SU-DHL-6 (cell line): ENCODE measurements at regions not wholly inside any gene's neighbourhood (a gene's known extent, or its start where the extent isn't known, plus 50 kb on each side); places are given as distances from the start of the nearest gene placed in this dataset.

Experiments
- H2AFZ ChIP-seq: fragments of 200-600 bp; sonication (generic); 2 replicates; pipeline ENCODE4 v1.6.1; 2014; ENCODE audit warnings: low read depth, mild to moderate bottlenecking, moderate library complexity, mixed read lengths, antibody characterized with exemption, low read length; ENCODE audit not compliant: severe bottlenecking
- H3F3A ChIP-seq: fragments of 200-600 bp; shearing (Covaris generic); 2 replicates; pipeline ENCODE4 v1.6.0; 2016; ENCODE audit warnings: antibody characterized with exemption, mild to moderate bottlenecking; ENCODE audit not compliant: insufficient read depth
- H3K27ac ChIP-seq: fragments of 200-600 bp; sonication (generic); 2 replicates; pipeline ENCODE4 v1.5.1; 2016; ENCODE audit warnings: low read depth, mild to moderate bottlenecking, low read length, moderate library complexity, mixed read lengths
- H3K27me3 ChIP-seq: fragments of 200-600 bp; sonication (generic), shearing (Covaris generic); 2 replicates; pipeline ENCODE4 v1.6.0; 2014; ENCODE audit warnings: mild to moderate bottlenecking, low read length
- H3K36me3 ChIP-seq: fragments of 200-600 bp; sonication (generic); 2 replicates; pipeline ENCODE4 v1.6.1; 2014; ENCODE audit warnings: mild to moderate bottlenecking, low read length, mixed read lengths
- H3K4me2 ChIP-seq: fragments of 300-600, 200-600 bp; shearing (Covaris generic), sonication (generic); 2 replicates; pipeline ENCODE4 v1.6.0; 2014; ENCODE audit warnings: low read length, low read depth, mild to moderate bottlenecking; ENCODE audit not compliant: poor library complexity, severe bottlenecking
- H3K4me3 ChIP-seq: fragments of 200-600 bp; sonication (generic); 2 replicates; pipeline ENCODE4 v1.5.1; 2014; ENCODE audit warnings: antibody characterized with exemption, low read length, mild to moderate bottlenecking, mixed read lengths; ENCODE audit not compliant: insufficient read depth, poor library complexity, severe bottlenecking
- H3K79me2 ChIP-seq: fragments of 200-600 bp; sonication (generic); 2 replicates; pipeline ENCODE4 v1.6.1; 2014; ENCODE audit warnings: mild to moderate bottlenecking, low read length, moderate library complexity; ENCODE audit not compliant: insufficient read depth
- H3K9ac ChIP-seq: fragments of 200-600 bp; sonication (generic); 2 replicates; pipeline ENCODE4 v1.7.0; 2014; ENCODE audit warnings: mild to moderate bottlenecking, low read length
- H3K9me2 ChIP-seq: fragments of 200-600 bp; sonication (generic); replicated peaks from 2 replicates; pipeline ENCODE4 v1.6.1; 2014; ENCODE audit warnings: low read length; ENCODE audit not compliant: insufficient read depth
- H3K9me3 ChIP-seq: fragments of 200-600 bp; sonication (generic); 2 replicates; pipeline ENCODE4 v1.6.1; 2014; ENCODE audit warnings: low read length, mixed read lengths; ENCODE audit not compliant: insufficient read depth
- H4K20me1 ChIP-seq: fragments of 200-600 bp; sonication (generic); 2 replicates; pipeline ENCODE4 v1.6.1; 2014; ENCODE audit warnings: low read depth, mild to moderate bottlenecking, antibody characterized with exemption, low read length, moderate library complexity, mixed read lengths
- CTCF ChIP-seq: fragments of 200-600 bp; sonication (generic); IDR thresholded peaks from one replicate; pipeline ENCODE4 v1.5.1; 2017; ENCODE audit warnings: antibody characterized with exemption, mild to moderate bottlenecking, low read length, moderate library complexity; ENCODE audit not compliant: insufficient read depth, poor library complexity, severe bottlenecking
- EZH2phosphoT487 ChIP-seq: fragments of 200-600 bp; sonication (generic), shearing (Covaris generic); conservative IDR thresholded peaks from 2 replicates; pipeline ENCODE4 v1.6.1; 2018; ENCODE audit warnings: mild to moderate bottlenecking, antibody characterized with exemption, low read length, moderate library complexity, mixed read lengths

- H2AFZ ChIP-seq = no peak overlapping the region
- no peaks in the 10 kb centered on the region for H3K27me3 ChIP-seq
- H3K9me2 ChIP-seq = no peaks in the 10 kb centered on the region
- no peak overlapping the region for H3K4me3 ChIP-seq
- TF ChIP-seq CTCF = no peak
- TF ChIP-seq EZH2phosphoT487 = no peak
- no peaks in the 10 kb centered on the region for H3F3A ChIP-seq
- no peak overlapping the region for H3K9ac ChIP-seq
- H3K9me3 ChIP-seq = no peaks in the 10 kb centered on the region
- H3K27ac ChIP-seq = no peak overlapping the region
- no peaks in the 10 kb centered on the region for H4K20me1 ChIP-seq
- H3K36me3 ChIP-seq = no peaks in the 10 kb centered on the region
- H3K4me2 ChIP-seq = no peak overlapping the region
- no peaks in the 10 kb centered on the region for H3K79me2 ChIP-seq
Measured at GRCh38 chr5:145222622-145223021, 612.5 kb downstream of the PRELID2 start.

DNA sequence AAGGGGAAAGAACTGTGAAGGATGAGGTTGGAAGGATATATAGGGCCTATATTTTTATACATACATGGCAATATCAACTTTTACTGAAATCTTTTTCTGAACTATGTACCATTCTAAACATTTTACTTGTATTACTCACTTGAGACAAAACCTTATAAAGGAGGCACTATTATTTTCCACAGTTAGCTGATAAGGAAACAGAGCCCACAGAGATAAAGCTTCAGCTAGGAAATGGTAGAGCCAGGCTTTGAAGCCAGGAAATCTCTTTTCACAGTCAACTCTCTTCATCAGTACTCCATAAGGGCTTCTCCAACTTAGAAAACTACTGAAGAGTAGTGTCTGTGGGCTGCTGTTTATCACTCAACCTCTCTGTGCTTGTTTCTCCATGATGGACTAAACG is 613.7 kb downstream of the PRELID2 start:
- Histone ChIP-seq H3K4me3 (no peak overlapping the region), H3K9me2 (no peaks in the 10 kb centered on the region), H3F3A (no peaks in the 10 kb centered on the region), H3K9me3 (no peaks in the 10 kb centered on the region), H3K27ac (no peak overlapping the region), H3K4me2 (no peak overlapping the region), H3K27me3 (no peaks in the 10 kb centered on the region), H3K79me2 (no peaks in the 10 kb centered on the region), H4K20me1 (no peaks in the 10 kb centered on the region), H3K9ac (no peak overlapping the region), H2AFZ (no peak overlapping the region), H3K36me3 (no peaks in the 10 kb centered on the region)
- no peak for TF ChIP-seq EZH2phosphoT487
- TF ChIP-seq CTCF = no peak

DNA sequence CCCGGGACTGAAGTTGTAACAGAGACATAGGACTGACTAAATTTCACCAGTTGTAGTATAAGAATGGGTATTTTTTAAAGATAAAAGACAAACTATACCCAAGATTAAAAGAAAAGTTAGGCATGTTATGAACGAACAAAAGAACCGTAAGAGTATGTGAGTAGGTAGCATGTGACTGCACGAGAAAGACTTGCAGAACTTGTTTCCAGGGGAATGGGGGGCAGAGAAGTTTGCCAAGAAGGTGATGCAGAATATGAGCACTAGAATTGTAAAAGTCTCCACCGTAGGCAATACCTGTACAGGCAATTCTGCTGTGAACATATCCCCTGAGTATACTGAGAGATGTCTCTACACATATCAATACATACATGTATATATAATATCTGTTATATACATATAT is 614.7 kb downstream of the PRELID2 start:
- no peak overlapping the region for H3K9ac ChIP-seq
- no peak overlapping the region for H3K4me2 ChIP-seq
- H3K27ac ChIP-seq = no peak overlapping the region
- H4K20me1 ChIP-seq = no peaks in the 10 kb centered on the region
- H3F3A ChIP-seq = no peaks in the 10 kb centered on the region
- H3K4me3 ChIP-seq = no peak overlapping the region
- no peak for TF ChIP-seq CTCF
- no peaks in the 10 kb centered on the region for H3K9me3 ChIP-seq
- H3K27me3 ChIP-seq = no peaks in the 10 kb centered on the region
- H3K36me3 ChIP-seq = no peaks in the 10 kb centered on the region
- no peak overlapping the region for H2AFZ ChIP-seq
- H3K9me2 ChIP-seq = no peaks in the 10 kb centered on the region
- no peaks in the 10 kb centered on the region for H3K79me2 ChIP-seq

- no peaks in the 10 kb centered on the region for H3K36me3 ChIP-seq
- H4K20me1 ChIP-seq = no peaks in the 10 kb centered on the region
- no peaks in the 10 kb centered on the region for H3K79me2 ChIP-seq
- no peak overlapping the region for H3K9ac ChIP-seq
- no peaks in the 10 kb centered on the region for H3K27me3 ChIP-seq
- no peaks in the 10 kb centered on the region for H3K9me2 ChIP-seq
- H3K9me3 ChIP-seq = no peaks in the 10 kb centered on the region
- no peak overlapping the region for H2AFZ ChIP-seq
- no peak overlapping the region for H3K4me3 ChIP-seq
- no peak overlapping the region for H3K4me2 ChIP-seq
- H3K27ac ChIP-seq = no peak overlapping the region
- TF ChIP-seq EZH2phosphoT487 (no peak), CTCF (no peak)
- no peaks in the 10 kb centered on the region for H3F3A ChIP-seq
Measured at GRCh38 chr5:145218982-145219381, 616.2 kb downstream of the PRELID2 start.
